ENCODE measurements at regions not wholly inside any gene's neighbourhood (a gene's known extent, or its start where the extent isn't known, plus 50 kb on each side); places are given as distances from the start of the nearest gene placed in this dataset.

- TF ChIP-seq CTCF (IDR thresholded peaks at IDR 0.05) (no peak), POLR2A (IDR thresholded peaks at IDR 0.05) (no peak)
Measured at GRCh38 chr1:199489594-199489993, 537.9 kb upstream of the NR5A2 start.

Data from thyroid gland (tissue), 4 donors.